G401.6 (cell line): ENCODE measurements at regions not wholly inside any gene's neighbourhood (a gene's known extent, or its start where the extent isn't known, plus 50 kb on each side); places are given as distances from the start of the nearest gene placed in this dataset.
"Not testable (repeated sequence)": the region's sequence is repeated elsewhere in the genome, so short reads cannot be mapped to it uniquely, and the experiment has no call there.

Experiments
- FAIRE-seq: peaks from 2 replicates; lab custom pipeline; 2012; peaks lifted over from hg19 to GRCh38; lab: Jason Lieb, UNC

DNA sequence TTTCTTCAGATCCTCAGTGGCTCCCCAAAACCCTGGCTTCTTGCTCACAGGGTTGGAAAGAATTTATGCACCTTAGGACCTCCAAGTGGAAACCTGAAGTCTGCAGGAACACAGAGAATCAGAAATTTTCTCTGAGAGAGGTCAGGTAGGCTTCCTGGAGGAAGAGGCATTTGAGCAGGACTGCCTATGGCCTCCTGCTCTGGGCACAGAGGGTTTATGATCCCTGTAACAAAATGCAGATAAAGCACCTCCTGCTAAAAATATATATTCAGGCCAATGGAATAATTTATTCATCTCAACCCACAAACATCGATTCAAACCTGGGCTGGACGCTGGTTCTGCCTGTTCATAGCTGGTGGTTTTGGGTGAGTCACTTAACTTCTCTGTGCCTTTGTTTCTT lies 68.1 kb upstream of the FGF3 start:
- no peak for FAIRE-seq

DNA sequence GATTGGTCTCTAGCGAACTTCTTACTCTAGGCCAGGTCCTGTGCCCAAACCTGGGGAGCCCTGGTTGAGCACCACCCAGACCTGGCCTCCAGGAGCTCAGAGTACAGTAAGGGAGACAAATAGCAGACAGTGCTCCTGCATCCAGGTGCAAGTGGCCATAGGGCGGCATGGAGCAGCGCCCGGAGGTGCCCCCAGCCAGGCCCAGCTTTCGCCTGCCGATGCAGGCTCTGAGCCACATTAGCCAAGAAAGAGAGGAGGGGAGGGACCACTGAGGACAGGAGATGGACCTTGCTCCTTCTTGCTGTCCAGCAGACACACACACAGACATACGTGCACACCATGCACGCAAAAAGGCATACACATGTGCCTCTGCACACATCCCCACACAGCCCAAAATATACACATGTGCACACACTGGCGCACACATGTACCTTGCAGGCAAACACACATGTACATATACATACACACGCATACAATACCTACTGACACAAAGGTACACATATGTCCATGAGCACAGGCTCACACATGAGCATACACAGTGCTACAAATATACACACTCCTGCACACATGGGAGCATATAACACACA lies 68.7 kb upstream of the FGF3 start:
- no peak for FAIRE-seq

DNA sequence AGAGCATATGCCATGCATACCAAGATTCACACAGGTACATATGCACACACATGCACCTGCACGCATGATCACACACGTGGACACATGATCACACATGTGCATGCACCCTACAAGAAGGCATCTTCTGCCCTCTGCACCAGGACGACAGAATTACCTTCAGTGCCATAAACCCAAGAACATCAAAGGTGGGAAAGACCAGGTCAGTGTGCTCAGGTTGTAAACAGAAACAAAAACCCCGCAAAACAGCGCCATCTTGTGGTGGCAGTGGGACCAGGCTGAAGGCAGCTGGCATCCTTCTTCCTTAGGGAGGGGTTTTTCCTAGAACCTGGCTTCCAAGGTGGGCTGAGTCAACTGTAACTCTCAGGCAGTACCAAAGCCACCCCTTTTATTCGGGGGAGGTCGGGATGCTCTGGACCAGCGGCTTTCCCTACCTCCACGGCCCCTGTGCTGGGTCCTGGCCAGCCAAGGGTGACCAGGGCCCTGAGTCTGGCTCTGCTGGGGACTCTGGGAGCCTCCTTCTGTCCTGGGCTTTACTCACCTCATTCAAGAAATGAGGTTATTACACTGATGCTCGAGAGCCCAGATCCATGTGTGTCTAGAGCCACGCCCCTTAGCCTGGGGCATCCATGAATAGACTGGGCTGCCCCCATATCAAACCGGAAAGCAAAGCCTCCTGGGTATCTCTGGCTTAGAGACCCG lies 69.4 kb upstream of the FGF3 start:
- peak; percentile 33 for FAIRE-seq

DNA sequence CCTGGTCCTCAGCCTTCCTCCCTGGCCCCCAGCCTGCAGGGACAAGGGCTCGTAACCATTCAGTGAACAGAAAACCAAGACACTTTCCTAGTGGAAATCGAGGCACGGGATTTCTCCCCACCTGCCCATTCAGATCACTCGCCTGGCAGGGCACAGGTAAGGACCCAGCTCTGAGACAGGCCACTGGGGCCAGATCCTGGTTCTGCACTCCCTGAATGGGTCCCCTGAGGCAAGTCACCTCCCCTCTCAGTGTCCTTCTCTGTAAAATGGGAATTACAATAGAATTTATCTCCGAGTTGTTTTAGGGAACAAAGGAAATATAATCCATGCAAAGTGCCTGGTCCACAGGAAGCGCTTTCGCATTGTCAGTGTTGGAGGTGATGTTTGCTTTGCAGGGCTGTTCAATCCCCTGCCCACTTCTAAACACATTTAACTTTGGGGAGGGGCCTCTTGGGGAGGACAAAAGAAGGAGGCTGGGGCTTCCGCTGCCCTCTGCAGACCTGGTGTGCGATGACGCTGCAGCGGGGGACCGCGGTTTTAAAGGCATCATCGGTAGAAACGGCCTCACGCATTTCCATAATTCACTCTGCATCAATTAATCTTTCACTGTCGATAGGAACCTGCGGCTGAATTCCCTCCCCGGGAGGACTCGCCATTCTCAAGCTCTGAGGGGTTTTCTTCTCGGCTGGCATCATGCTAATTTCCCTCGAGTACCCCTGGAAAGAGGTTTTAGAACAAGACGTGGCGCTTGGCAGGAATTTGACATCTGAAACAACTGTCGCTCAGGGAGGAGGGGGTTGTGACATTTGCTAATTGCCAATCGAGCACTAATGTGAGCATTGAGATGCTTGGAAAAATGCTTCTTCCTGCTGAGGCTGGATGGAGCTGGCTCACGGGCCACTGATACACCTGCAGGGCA lies 70.4 kb upstream of the FGF3 start:
- no peak for FAIRE-seq

DNA sequence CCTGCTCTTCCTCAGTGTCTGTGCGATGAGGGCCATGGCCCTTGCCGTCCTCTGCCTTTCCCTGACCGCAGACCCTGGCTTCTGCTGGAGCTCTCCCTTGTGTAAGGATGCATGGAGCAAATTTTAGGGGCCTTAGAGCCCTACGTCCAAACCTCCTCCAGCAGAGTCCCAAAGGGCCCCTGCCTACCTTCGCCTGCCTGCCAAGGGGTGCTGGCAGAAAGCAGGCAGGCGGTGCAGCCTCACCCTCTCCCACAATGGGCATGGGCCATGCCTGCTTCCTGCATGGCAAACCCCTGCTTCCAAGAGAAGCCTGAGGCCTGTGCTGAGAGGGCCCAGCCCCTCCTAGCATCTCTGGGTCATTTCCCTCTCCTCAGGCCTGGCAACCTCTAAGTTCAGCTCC lies 71.3 kb upstream of the FGF3 start:
- no peak for FAIRE-seq

DNA sequence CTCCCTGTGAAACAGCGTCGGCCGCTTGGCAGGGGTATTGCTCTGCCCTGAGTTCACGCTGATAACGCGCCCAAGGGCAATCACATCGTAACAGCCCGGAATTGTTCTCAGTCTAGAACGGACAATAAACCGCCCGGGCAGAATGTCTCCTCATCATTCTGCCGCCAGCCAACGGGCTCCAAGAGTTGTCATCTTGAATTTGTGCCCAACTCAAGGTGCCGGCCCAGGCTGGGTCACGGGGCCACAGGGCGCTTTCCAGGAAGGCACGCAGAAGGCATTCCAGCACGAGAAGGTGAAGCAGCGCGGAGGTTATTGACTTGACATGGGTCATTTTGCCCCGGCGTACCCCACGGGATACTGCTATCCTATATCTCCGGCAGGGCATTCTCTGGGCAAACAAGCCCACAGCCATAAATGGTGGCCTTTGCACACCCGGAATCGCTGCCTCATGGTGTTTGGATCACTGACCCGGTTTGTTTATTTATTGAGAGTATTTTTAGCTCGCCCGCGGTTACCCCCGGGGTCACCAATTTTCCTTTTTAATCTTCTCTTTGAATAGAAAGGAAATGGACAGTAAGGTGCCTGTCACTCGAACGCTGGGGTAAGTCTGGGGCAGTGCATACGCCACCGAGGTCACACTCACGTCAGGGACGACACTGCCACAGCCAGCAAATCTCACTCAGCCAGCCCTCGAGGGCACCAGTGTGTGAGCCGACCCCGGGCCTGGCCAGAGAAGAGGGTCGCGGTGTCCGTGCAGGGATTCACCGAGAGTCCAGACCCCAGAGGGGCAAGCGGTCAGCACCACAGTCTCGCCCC lies 72.4 kb upstream of the FGF3 start:
- FAIRE-seq: no peak

DNA sequence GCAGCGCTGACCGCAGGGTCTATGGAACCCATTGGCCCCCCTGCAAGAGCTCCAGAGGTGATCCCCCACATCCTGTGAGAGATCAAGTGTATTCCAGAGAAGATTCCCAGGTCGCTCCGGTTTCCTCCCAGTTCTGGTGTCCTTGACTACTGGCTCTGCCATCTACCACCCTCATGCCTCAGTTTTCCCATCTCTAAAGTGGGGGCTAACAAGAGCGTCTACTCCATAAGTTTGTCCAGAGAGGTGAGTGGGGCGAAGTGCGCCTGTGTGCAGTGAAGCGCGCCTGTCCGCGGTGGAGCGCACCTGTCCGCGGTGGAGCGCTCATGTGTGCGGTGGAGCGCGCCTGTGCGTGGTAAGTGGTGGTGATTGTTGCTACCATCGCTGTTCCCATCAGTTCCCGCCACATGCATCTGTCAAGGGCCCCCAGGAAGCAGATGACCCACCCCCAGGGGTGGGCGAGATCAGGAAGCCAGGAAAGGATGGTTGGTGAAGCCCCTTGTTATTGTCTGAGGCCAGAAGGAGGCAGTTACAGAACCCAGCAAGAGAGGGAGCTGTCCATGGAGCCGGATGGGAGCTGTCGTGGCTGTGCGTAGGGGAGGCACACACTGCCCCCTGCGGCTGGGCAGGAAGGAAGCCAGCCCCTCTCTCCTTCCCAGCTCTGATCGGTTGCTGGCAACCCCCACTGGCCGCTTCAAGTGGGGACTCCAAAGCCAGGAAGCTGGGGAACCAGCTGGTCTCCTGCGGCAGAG lies 73.2 kb upstream of the FGF3 start:
- no peak for FAIRE-seq

DNA sequence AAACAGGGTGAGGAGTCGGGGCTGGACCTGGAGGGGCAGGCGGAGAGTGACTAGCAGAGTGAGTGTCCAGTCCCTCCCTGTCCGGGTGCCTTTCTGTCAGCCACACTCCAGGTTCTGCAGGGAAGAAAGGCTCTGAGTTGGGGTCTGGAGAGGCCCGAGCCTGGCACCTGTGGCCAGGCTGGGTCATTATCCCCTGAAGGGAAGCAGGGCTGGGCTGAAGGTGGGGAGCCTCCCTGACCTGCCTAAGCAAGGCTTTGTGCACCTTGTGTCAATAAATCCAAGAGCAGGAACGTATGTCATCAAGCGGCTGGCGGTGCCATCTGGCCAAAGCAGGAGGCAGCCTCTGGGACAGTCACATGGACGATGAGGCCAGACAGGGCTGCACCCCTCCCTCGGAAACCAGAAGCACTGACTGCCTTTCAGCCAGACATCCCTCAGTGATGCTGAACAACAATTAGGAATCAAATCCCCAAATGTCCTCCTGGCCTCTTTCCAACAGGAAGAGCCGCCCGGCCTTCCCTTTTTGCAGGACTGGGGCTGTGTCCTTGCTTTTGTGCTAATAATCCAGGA lies 73.9 kb upstream of the FGF3 start:
- FAIRE-seq: no peak

DNA sequence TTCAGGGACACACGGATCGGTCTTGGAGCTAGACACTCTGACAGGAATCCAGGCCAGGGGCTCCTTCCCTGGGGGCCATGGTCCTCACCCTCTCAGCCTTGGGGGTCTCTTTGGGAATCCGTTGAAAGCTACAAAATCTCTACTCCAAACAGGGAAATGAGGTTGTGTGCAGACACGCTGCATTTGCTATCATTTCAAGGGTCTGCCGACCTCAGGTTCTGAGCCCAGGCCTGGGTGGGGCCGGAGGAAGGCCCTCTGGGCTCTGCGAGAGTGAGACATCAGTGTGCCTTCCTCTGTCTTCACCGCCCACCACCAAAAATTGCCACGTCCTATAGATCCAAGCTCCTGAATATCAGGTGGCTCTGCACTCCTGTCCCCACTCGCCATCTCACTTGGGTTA lies 74.4 kb upstream of the FGF3 start:
- FAIRE-seq: no peak

DNA sequence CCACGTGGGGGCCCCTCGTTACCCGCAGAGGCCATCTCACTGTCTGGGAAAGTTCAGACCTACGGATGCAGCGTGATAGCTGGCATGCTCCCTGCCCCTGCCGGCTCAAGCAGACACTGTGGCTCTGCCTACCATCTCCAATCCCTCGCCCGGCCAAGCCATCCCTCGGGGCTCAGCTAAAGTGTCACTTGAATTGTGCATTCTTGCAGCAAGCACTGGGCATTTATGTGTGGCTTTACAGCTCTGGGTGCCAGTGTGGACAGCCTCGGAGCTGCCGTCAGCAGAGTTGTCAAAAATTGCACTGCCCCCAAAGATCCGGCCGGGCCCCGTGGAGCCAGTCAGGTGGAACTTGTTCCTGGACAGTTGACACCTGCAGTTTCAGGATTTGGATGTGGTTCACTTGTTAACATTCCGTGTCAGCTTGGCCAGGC lies 75.0 kb upstream of the FGF3 start:
- FAIRE-seq: no peak

DNA sequence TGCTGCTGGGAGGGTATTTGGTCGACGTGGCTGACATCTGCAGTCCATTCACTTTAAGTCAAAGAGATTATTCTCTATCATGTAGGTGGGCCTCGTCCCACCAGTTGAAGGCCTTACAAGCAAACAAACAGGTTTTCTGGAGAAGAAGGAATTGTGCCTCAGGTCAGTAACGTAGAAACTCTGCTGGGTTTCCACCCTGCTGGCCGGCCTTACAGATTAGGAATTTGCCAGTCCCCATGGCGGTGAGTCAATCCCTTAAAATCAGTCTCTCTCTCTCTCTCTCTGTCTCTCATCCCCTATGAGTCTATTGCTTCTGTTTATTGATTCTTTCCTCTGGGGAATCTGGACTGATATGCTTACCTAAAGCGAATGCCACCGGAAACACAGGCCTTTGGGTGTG lies 75.4 kb upstream of the FGF3 start:
- no peak for FAIRE-seq

DNA sequence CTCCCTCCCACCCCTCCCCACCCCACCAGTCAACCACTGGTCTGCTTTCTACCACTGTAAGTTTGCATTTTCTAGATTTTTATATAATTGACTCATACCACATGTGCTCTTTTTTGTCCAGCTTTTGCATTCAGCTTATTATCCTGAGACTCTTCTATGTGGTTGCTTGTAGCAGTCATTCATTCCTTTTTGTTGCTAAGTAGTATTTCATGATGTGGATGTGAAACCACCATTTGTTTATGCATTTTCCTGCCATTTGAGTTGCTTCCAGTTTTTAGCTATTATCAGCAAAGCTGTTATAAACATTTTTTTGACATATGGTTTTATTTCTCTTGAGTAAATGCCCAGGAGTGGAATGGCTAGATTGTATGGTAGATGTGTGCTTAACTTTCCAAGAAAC lies 77.0 kb upstream of the FGF3 start:
- FAIRE-seq: no peak

DNA sequence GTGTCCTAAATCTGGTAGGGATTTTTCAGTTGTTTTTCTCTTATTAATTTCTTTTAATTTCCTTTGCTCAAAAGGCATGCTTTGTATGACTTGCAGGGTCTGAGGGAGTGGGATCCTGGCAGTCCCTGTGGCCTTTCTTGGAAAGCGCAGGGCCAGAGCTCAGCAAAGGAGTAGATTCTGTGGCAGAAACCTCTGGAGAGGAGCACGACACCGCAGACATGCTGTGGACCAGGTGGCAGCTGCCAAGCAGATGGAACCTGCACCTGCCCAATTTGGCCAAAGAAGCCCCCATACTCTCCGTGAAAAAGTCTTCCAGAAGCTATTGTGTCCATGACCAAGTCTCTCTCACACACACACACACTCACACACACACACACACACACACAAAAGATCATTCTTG lies 78.9 kb upstream of the FGF3 start:
- no peak for FAIRE-seq

DNA sequence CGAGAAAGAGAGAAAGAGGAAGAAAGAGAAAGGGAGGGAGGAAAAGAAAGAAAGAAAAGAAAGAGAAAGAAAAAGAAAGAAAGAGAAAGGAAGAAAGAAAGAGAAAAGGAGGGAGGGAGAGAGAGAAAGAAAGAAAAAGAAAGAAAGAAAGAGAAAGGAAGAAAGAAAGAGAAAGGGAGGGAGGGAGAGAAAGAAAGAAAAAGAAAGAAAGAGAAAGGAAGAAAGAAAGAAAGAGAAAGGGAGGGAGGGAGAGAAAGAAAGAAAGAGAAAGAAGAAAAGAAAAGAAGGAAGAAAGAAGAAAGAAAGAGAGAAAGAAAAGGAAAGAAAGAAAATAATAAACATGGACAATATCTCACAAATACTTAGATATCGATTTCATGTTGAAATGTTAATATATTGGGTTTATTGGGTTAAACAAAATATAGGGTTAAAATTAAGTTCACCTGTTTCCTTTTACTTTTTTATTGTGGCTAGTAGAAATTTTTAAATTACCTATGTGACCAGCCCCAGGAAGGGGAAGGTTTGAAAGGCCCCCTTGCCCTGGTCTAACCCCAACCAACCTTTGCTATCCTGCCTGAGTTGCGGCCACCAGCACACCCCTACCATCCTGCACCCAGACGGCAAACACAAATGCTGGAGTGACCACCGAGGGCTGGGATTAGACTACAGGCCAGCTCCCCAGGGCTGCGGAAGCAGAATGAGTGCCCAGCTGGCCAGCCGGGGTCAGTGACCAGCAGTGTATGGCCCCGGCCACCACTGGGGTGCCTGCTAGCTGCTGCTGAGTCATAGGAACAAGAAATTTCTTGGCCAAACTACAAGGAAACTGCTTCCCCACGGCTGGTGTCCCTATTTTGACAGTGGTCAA lies 81.0 kb upstream of the FGF3 start:
- FAIRE-seq: no peak

DNA sequence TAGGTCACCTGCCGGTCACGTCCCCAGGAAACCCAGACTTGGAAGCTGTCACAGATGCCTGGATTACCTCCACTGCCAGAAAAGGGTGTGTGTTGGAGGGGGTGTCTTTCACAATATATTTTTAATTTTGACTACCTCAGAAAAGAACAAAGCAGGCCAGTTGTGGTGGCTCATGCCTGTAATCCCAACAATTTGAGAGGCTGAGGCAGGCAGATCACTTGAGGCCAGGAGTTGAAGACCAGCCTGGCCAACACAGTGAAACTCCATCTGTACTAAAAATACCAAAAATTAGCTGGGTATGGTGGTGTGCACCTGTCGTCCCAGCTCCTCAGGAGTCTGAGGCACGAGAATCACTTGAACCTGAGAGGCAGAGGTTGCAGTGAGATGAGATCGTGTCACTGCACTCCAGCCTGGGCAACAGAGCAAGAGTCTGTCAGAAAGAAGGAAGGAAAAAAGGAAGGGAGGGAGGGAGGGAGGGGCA lies 81.6 kb upstream of the FGF3 start:
- FAIRE-seq: not testable (repeated sequence)

DNA sequence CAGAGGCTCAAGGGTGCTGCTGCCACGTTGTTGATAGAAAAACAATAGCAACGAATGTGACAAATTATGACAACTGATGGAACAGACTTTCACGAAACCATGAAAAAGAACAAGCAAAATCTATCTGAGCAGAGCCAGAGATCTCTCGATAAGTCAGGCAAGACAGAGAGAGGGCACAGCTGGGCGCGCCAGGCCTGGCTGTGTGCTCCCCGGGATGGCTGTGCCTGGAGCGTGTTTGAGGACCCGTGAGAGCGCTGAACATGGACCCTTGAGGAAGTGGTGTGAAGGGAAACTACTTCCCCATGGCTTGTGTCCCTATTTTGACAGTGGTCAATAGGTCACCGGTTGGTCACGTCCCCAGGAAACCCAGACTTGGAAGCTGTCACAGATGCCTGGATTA lies 83.1 kb upstream of the FGF3 start:
- no peak for FAIRE-seq

DNA sequence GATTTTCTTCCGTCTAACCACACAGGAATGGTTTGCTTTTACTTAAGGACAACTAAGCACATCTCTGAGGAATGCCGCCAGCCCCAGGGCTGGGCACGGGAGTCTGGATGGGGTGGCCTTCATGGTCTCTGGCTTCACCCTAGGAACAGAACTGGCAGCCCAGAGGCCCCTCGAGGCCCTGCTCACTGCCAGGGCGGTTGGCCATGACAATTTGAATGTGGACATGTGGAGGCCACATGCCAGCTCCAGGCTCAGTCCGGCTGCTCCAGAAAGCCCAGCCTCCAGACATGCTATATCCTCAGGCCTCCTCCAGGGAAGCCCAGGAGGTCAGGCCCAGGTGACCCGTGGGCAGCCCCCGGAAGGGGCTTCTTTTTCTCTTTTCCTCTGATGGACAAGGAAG lies 84.0 kb upstream of the FGF3 start:
- FAIRE-seq: no peak

DNA sequence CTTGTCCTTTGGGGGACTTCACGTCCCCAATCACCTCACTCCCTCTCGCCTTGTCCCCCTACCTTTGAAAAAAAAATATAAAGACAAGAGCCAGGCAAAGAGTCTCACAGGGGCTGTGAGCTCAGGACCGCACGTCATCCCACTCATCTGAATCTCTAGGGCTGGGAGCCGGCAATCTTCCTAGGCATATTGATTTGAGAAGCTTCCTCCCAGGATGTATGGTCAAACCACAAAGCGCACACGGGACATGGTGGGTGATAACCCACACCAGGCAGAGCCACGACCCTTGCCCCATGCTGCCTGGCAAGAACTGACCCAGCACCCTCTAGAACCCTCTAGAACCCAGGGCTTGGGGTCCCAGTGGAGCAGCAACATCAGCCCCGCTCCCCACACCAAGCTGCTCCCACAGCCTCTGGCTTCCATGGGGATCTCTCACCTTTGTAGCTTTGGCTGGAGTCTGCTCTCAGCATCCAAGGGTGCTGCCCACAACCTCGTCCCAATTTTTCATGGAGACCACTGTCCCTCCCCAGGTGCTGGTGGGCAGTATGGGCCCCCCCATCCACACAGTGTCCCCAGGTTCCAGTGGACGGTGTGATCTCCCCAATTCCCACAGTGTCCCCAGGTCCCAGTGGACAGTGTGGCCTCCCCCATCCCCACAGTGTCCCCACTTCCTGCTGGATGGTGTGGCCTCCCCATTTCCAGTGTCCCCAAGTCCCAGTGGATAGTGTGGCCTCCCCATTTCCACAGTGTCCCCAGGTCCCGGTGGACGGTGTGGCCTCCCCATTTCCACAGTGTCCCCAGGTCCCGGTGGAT lies 85.2 kb upstream of the FGF3 start:
- no peak for FAIRE-seq

DNA sequence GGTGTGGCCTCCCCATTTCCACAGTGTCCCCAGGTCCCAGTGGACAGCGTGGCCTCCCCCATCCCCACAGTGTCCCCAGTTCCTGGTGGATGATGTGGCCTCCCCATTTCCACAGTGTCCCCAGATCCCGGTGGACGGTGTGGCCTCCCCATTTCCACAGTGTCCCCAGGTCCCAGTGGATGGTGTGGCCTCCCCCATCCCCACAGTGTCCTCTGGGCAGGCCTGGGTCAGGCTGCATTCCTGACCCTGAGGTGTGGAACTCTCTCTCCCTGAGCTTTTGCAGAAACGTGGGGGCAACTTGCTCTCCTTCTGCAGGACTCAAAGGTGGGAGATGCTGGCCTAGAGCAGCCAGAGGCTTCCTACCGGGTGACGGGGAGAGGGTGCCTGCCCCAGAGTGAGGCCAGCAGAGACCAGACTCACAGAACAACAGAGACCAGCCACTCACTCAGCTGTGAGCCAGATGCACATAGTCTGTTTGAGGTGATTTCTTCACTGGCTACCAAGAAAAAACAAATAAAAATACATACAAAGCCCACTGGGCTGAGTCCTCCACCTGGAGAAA lies 85.8 kb upstream of the FGF3 start:
- FAIRE-seq: no peak
